Left ventricle myocardium inferior (tissue), 1 donor: ENCODE measurements at regions not wholly inside any gene's neighbourhood (a gene's known extent, or its start where the extent isn't known, plus 50 kb on each side); places are given as distances from the start of the nearest gene placed in this dataset.
A peak's percentile ranks its signal among the peaks of the same experiment; 100 is the strongest.

Source experiments
- DNase-seq: peaks from one replicate; pipeline ENCODE4 v3.0.0-alpha.2; 2020
- H3K27ac ChIP-seq: fragments of 200-600 bp; replicated peaks from 2 replicates; pipeline ENCODE4 v1.8.0; 2021
- H3K27me3 ChIP-seq: fragments of 200-600 bp; 2 replicates; pipeline ENCODE4 v1.8.0; 2021; ENCODE audit warnings: low read depth
- H3K36me3 ChIP-seq: fragments of 200-600 bp; 2 replicates; pipeline ENCODE4 v1.8.0; 2021
- H3K4me1 ChIP-seq: fragments of 200-600 bp; 2 replicates; pipeline ENCODE4 v1.8.0; 2021
- H3K4me3 ChIP-seq: fragments of 200-600 bp; 2 replicates; pipeline ENCODE4 v1.8.0; 2021; ENCODE audit warnings: mild to moderate bottlenecking, moderate library complexity
- H3K9me3 ChIP-seq: fragments of 200-600 bp; replicated peaks from 2 replicates; pipeline ENCODE4 v1.8.0; 2021
- intact Hi-C: fragments of 100-400 bp; cut with micrococcal nuclease; formaldehyde crosslinking; loops from one replicate; pipeline ENCODE4 v1.11.0; 2022
- TF ChIP-seq, protein P1 (sequence below): fragments of 200-600 bp; IDR thresholded peaks from 2 replicates; pipeline ENCODE4 v1.8.0; 2021; ENCODE audit warnings: antibody characterized with exemption, mild to moderate bottlenecking, borderline replicate concordance
- donor health status: DM: no; HTN: yes; CAD: no; lungs with severe emphysema.

DNA sequence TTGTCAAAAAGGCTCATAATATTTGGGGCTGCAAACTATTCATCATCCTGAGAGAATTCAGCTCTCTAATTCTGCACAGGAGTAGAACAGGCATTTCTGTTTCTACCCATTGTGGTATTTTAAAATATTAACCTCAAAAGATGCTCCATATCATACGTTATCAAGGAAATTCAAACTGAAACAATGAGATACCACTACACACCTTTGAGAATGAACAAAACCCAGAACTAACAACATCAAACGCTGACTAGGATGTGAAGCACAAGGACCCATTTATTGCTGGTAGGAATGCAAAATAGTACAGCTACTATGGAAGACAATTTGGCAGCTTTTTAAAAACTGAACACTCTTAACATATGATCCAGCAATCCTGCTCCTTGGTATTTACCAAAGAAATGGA, 171.8 kb downstream of the DUSP6 start:
- intact Hi-C loops, result no loop called here
- Histone ChIP-seq H3K4me3 (no peak overlapping the region), H3K4me1 (peaks cover 27% of the 10 kb centered on the region), H3K27me3 (no peaks in the 10 kb centered on the region), H3K9me3 (no peaks in the 10 kb centered on the region), H3K27ac (peak overlapping the region; percentile 52), H3K36me3 (no peaks in the 10 kb centered on the region)
- no peak for DNase-seq
- TF ChIP-seq, protein P1, sequence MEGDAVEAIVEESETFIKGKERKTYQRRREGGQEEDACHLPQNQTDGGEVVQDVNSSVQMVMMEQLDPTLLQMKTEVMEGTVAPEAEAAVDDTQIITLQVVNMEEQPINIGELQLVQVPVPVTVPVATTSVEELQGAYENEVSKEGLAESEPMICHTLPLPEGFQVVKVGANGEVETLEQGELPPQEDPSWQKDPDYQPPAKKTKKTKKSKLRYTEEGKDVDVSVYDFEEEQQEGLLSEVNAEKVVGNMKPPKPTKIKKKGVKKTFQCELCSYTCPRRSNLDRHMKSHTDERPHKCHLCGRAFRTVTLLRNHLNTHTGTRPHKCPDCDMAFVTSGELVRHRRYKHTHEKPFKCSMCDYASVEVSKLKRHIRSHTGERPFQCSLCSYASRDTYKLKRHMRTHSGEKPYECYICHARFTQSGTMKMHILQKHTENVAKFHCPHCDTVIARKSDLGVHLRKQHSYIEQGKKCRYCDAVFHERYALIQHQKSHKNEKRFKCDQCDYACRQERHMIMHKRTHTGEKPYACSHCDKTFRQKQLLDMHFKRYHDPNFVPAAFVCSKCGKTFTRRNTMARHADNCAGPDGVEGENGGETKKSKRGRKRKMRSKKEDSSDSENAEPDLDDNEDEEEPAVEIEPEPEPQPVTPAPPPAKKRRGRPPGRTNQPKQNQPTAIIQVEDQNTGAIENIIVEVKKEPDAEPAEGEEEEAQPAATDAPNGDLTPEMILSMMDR, result no peak

DNA sequence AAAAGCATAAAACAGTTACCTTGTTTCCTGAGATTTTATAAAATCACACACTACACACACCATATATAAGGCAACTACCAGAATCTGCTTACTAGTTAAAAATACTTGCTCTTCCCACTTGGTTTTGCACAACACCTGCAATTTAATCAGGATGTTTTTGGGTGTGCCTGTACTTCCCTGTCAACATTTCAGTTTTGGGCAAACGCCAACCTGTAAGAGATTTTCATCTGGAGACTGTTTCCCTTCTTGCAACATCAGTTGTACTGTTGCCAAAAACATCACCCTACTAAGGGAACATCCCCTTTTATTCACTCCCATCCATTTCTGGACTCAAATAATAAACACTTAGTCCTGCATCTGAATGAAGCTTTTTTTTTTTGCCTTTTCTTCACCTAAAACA, 172.3 kb downstream of the DUSP6 start:
- Histone ChIP-seq H3K27ac (peak overlapping the region; percentile 52), H3K4me3 (no peak overlapping the region), H3K4me1 (peaks cover 27% of the 10 kb centered on the region), H3K27me3 (no peaks in the 10 kb centered on the region), H3K36me3 (no peaks in the 10 kb centered on the region), H3K9me3 (no peaks in the 10 kb centered on the region)
- DNase-seq, result no peak
- intact Hi-C loops, result no loop called here
- TF ChIP-seq, protein P1, result no peak

DNA sequence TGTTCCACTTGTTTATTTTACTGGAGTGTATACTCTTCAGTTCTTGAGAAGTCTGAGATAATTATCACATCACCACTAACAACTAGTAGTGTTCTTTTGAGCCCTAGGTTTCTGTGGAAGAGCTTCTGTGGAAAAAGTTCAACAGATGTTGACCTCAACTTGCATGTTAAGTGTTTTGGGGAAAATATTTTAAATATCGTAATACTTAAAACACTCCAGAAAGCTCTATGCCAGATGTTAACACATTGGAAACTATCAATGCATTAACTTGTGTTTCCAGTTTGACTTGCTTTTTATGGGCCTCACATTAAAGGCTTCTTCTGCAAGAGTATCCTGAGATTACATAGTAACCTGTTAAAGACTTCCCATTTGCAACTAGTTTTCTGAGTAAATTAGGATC, 173.1 kb downstream of the DUSP6 start:
- TF ChIP-seq, protein P1, result no peak
- Histone ChIP-seq H3K9me3 (no peaks in the 10 kb centered on the region), H3K4me3 (no peak overlapping the region), H3K27ac (peak overlapping the region; percentile 45), H3K36me3 (no peaks in the 10 kb centered on the region), H3K4me1 (peaks cover 27% of the 10 kb centered on the region), H3K27me3 (no peaks in the 10 kb centered on the region)
- no peak for DNase-seq
- intact Hi-C loops, result no loop called here

DNA sequence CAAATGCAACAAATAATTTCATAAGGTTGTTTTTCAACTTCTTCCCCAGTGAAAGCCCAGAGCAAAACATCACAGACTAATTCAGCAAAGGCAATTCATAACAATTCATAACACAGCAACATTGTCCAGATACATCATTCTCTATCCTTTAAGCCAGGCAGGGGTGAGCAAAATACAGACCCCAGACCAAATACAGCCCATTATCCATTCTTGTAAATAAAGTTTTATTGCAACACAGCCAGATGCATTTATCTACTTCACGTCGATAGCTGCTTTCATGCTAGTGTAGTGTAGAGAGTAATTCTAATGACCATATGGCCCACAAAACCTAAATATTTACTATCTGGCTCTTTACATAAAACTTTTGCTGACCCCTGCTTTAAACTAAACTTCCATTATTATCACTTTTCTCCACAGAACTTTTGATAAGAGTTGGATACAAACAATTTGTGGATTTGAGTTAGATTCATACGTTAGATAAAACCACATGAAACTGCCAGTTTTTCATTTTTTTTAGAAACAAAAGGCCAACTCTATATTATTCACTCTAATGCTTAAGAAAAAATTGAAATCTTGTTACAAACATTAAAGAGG, 174.4 kb downstream of the DUSP6 start:
- TF ChIP-seq, protein P1, result no peak
- Histone ChIP-seq H3K27me3 (no peaks in the 10 kb centered on the region), H3K36me3 (no peaks in the 10 kb centered on the region), H3K4me3 (no peak overlapping the region), H3K4me1 (peaks cover 27% of the 10 kb centered on the region), H3K9me3 (no peaks in the 10 kb centered on the region), H3K27ac (no peak overlapping the region)
- no peak for DNase-seq
- intact Hi-C loops, result no loop called here

DNA sequence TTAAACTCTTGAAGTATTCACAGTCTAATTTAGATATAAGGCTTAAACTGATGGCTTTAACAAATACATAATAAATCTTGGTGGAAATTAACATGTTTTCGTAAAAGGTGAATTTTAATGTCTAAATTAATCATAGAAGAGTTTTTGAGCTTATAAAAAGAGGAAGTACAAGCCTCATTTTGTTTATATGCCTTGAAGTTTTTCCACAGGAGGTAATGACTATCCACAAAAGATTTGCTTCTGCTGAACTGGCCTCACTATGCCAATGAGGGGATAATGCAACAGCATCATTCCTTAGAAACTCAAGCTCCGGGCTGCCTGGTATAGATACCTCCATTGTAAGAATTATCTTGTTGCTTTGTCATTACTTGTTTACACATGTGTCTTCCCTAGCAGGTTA, 175.6 kb downstream of the DUSP6 start:
- Histone ChIP-seq H3K27ac (no peak overlapping the region), H3K27me3 (no peaks in the 10 kb centered on the region), H3K9me3 (peaks cover 12% of the 10 kb centered on the region), H3K4me3 (no peak overlapping the region), H3K4me1 (peaks cover 24% of the 10 kb centered on the region), H3K36me3 (no peaks in the 10 kb centered on the region)
- no peak for DNase-seq
- intact Hi-C loops, result no loop called here
- TF ChIP-seq, protein P1, result no peak
